Mesenchymal stem cell (in vitro differentiated cells and primary cell): ENCODE measurements at regions not wholly inside any gene's neighbourhood (a gene's known extent, or its start where the extent isn't known, plus 50 kb on each side); places are given as distances from the start of the nearest gene placed in this dataset.

Experiments
- DNase-seq: peaks from one replicate; pipeline ENCODE4 v3.0.0-alpha.2; 2013
- H2AFZ ChIP-seq: one replicate; pipeline ENCODE4 v1.6.1; 2013; ENCODE audit warnings: low read depth, mild to moderate bottlenecking, control low read depth, inconsistent platforms, low read length, moderate library complexity
- H2AK5ac ChIP-seq: 2 replicates; pipeline ENCODE4 v1.6.1; 2013; ENCODE audit warnings: low read length, moderate library complexity, mild to moderate bottlenecking, inconsistent platforms; ENCODE audit not compliant: severe bottlenecking
- H2BK120ac ChIP-seq: one replicate; pipeline ENCODE4 v1.6.1; 2013; ENCODE audit warnings: low read depth, mild to moderate bottlenecking, inconsistent platforms, low read length, moderate library complexity
- H2BK12ac ChIP-seq, 2 experiments: one replicate each; pipeline ENCODE4 v1.6.1; 2013; ENCODE audit warnings: inconsistent platforms in 2 of 2, low read length in 2 of 2, mild to moderate bottlenecking in 2 of 2, moderate library complexity in 2 of 2, control low read depth in 1 of 2
- H2BK15ac ChIP-seq: one replicate; pipeline ENCODE4 v1.6.1; 2013; ENCODE audit warnings: mild to moderate bottlenecking, low read depth, inconsistent platforms; ENCODE audit not compliant: poor library complexity, severe bottlenecking
- H2BK5ac ChIP-seq: 2 replicates; pipeline ENCODE4 v1.6.1; 2013; ENCODE audit warnings: low read depth, mild to moderate bottlenecking, low read length, control low read depth, inconsistent platforms; ENCODE audit not compliant: poor library complexity, severe bottlenecking
- H3K14ac ChIP-seq, 2 experiments: one replicate each; pipeline ENCODE4 v1.6.1; 2013; ENCODE audit warnings: inconsistent platforms in 2 of 2, low read length in 2 of 2, control low read depth in 1 of 2, mild to moderate bottlenecking in 1 of 2, moderate library complexity in 1 of 2
- H3K18ac ChIP-seq, 2 experiments: one replicate each; pipeline ENCODE4 v1.6.1; 2013; ENCODE audit warnings: inconsistent platforms in 2 of 2, low read length in 2 of 2, control low read depth in 1 of 2, low read depth in 1 of 2, mild to moderate bottlenecking in 1 of 2
- H3K23ac ChIP-seq, 2 experiments: one replicate each; pipeline ENCODE4 v1.6.1; 2013; ENCODE audit warnings: inconsistent platforms in 2 of 2, low read length in 2 of 2, mild to moderate bottlenecking in 2 of 2, moderate library complexity in 2 of 2, control low read depth in 1 of 2
- H3K27ac ChIP-seq: 2 replicates; pipeline ENCODE4 v1.5.1; 2013; ENCODE audit warnings: mild to moderate bottlenecking, moderate library complexity, low read length, control low read depth, inconsistent platforms; ENCODE audit not compliant: poor library complexity, severe bottlenecking
- H3K27me3 ChIP-seq, 2 experiments: 2 replicates each; pipeline versions ENCODE4 v1.6.1 to v1.7.0; 2013; ENCODE audit warnings: low read length in 2 of 2, mild to moderate bottlenecking in 2 of 2, moderate library complexity in 2 of 2, control low read depth in 1 of 2, inconsistent platforms in 1 of 2; ENCODE audit not compliant: control insufficient read depth in 1 of 2, insufficient read depth in 1 of 2
- H3K36me3 ChIP-seq, 2 experiments: 2 replicates each; pipeline versions ENCODE4 v1.6.1 to v1.7.0; 2013; ENCODE audit warnings: low read length in 2 of 2, control low read depth in 1 of 2, inconsistent platforms in 1 of 2, low read depth in 1 of 2, mild to moderate bottlenecking in 1 of 2; ENCODE audit not compliant: insufficient read depth in 2 of 2, control insufficient read depth in 1 of 2
- H3K4ac ChIP-seq, 2 experiments: one replicate each; pipeline ENCODE4 v1.6.1; 2013; ENCODE audit warnings: inconsistent platforms in 2 of 2, low read length in 2 of 2, mild to moderate bottlenecking in 2 of 2, moderate library complexity in 2 of 2, control low read depth in 1 of 2, low read depth in 1 of 2
- H3K4me1 ChIP-seq: 2 replicates; pipeline ENCODE4 v1.6.1; 2013; ENCODE audit warnings: low read depth, low read length, control low read depth; ENCODE audit not compliant: control insufficient read depth, insufficient read depth
- H3K4me2 ChIP-seq: 2 replicates; pipeline ENCODE4 v1.6.1; 2013; ENCODE audit warnings: low read length, mild to moderate bottlenecking, inconsistent platforms; ENCODE audit not compliant: poor library complexity, severe bottlenecking
- H3K4me3 ChIP-seq, 2 experiments: 2 replicates each; pipeline versions ENCODE4 v1.5.1 to v1.7.0; 2013; ENCODE audit warnings: low read length in 2 of 2, mild to moderate bottlenecking in 2 of 2, control low read depth in 1 of 2, low read depth in 1 of 2; ENCODE audit not compliant: insufficient read depth in 1 of 2
- H3K79me1 ChIP-seq: replicated peaks from 2 replicates; pipeline ENCODE4 v1.6.1; 2013; ENCODE audit warnings: mild to moderate bottlenecking, control low read depth, low read length, inconsistent platforms; ENCODE audit not compliant: poor library complexity, severe bottlenecking
- H3K9ac ChIP-seq: 2 replicates; pipeline ENCODE4 v1.7.0; 2013; ENCODE audit warnings: mild to moderate bottlenecking, low read length, moderate library complexity
- H3K9me3 ChIP-seq: 2 replicates; pipeline ENCODE4 v1.7.0; 2013; ENCODE audit warnings: mild to moderate bottlenecking, low read length; ENCODE audit not compliant: control insufficient read depth
- H4K8ac ChIP-seq: one replicate; pipeline ENCODE4 v1.6.1; 2013; ENCODE audit warnings: inconsistent platforms, mild to moderate bottlenecking, low read length, moderate library complexity
- H4K91ac ChIP-seq: one replicate; pipeline ENCODE4 v1.6.1; 2013; ENCODE audit warnings: mild to moderate bottlenecking, low read length, inconsistent platforms
- WGBS: methylation state at CpG from one replicate; pipeline ENCODE4 v1.1.7; 2013; ENCODE audit warnings: mixed read lengths; 5-methylcytosine and 5-hydroxymethylcytosine counted together

DNA sequence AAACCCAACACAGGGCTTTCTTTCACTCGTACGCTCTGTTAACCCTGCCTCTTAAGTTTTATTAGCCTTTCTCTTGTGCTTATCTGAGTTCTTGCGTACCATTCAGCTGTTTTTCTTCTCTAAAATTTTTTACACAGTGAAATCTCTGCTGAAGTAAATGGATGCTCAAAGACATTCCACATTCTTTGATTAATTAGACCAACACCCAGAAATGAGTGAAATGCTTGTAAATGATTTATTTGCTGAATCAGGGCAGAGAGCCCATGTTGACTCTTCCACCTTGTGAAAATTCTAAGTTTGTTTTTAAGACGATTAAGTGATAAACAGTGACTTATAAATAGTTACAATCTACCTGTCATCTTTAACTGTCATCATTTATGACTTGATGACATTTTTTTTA lies 156.7 kb downstream of the ACTL8 start:
- Histone ChIP-seq H2BK12ac (no peak overlapping the region), H3K4me2 (no peak overlapping the region), H3K23ac (no peak overlapping the region), H3K36me3 (no peaks in the 10 kb centered on the region), H4K8ac (no peak overlapping the region), H2AK5ac (no peak overlapping the region), H3K4me3 (no peak overlapping the region), H3K9ac (no peak overlapping the region), H2BK120ac (no peak overlapping the region), H3K27ac (no peak overlapping the region), H2BK5ac (no peak overlapping the region), H3K4me1 (no peaks in the 10 kb centered on the region), H3K18ac (no peak overlapping the region), H3K9me3 (no peaks in the 10 kb centered on the region), H2AFZ (no peak overlapping the region), H3K14ac (no peak overlapping the region), H3K27me3 (peaks cover 0 to 41% of the 10 kb centered on the region in 2 experiments), H2BK15ac (no peak overlapping the region), H3K4ac (no peak overlapping the region), H4K91ac (no peak overlapping the region), H3K79me1 (no peaks in the 10 kb centered on the region)
- WGBS: 80% methylated on average over 3 of the region's 4 CpGs
- DNase-seq: no peak

DNA sequence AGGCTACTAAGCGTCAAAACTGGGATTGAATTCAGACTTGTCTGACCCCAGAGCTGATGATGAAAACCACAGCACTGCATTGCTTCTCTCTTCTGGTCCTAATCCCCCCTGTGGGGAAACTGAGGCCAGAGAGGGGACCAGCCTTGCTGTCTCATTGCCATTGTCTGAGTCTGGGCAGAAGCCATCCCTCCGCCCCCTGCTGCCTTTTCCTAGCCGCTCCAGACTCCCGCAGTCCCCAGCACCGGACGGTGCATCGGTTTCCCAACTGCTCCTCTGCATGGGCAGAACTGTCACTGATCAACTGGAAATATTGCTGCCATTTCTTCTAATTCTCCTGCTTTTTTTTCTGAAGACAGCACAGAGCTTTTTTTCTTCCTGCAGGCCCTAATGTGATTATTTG lies 157.4 kb downstream of the ACTL8 start:
- no peak overlapping the region for H3K4me3 ChIP-seq
- H3K4me2 ChIP-seq: no peak overlapping the region
- WGBS: 79% methylated on average over 7 of the region's 7 CpGs
- no peak overlapping the region for H3K14ac ChIP-seq
- no peaks in the 10 kb centered on the region for H3K79me1 ChIP-seq
- no peak overlapping the region for H4K91ac ChIP-seq
- H2AK5ac ChIP-seq: no peak overlapping the region
- no peak overlapping the region for H2BK120ac ChIP-seq
- H3K4me1 ChIP-seq: no peaks in the 10 kb centered on the region
- no peak overlapping the region for H2AFZ ChIP-seq
- H3K9ac ChIP-seq: no peak overlapping the region
- no peak for DNase-seq
- H3K27ac ChIP-seq: no peak overlapping the region
- H4K8ac ChIP-seq: no peak overlapping the region
- H3K9me3 ChIP-seq: no peaks in the 10 kb centered on the region
- H2BK15ac ChIP-seq: no peak overlapping the region
- H3K36me3 ChIP-seq: no peaks in the 10 kb centered on the region
- H3K18ac ChIP-seq: no peak overlapping the region
- H2BK12ac ChIP-seq: no peak overlapping the region
- H3K23ac ChIP-seq: no peak overlapping the region
- no peak overlapping the region for H3K4ac ChIP-seq
- H2BK5ac ChIP-seq: no peak overlapping the region
- peaks cover 0 to 48% of the 10 kb centered on the region in 2 experiments for H3K27me3 ChIP-seq

DNA sequence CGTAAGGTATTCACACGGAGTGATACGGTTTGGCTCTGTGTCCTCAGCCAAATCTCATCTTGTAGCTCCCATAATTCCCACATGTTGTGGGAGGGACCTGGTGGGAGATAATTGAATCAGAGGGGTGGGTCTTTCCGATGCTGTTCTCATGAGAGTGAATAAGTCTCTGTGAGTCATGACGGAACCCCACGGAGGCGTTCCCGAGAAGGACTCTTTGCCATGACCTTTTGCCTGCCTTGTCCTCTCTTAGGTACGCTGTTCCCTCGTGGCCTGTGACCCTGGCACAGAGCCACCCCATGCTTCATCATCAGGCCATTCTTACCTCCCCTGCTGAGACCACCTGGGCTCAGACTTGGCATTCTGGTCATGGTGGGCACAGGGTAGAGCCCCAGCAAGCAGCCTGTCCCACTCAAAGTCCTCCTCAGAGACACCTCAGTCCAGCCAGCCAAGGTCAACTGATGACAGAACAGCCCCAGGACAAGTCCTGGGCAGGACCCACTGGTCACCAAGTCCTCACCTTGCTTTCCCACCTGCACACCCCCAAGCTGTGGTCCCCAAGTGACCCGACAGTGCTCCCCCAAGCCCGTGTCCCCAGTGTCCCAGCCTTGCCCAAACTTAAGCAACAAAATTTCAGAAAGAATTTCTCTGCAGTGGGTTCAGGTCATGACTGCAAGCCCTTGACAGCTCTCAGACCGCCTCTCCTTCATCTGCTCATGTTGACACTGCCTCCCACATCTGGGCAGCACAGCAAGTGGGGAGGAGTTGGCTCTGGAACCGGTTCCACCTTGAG lies 158.4 kb downstream of the ACTL8 start:
- WGBS: 69% methylated on average over 13 of the region's 14 CpGs
- Histone ChIP-seq H2AFZ (no peak overlapping the region), H2AK5ac (no peak overlapping the region), H3K79me1 (no peaks in the 10 kb centered on the region), H3K27ac (no peak overlapping the region), H2BK15ac (no peak overlapping the region), H2BK5ac (no peak overlapping the region), H2BK12ac (peak overlapping the region in 1 of 2 experiments; percentile 19), H3K4ac (no peak overlapping the region), H3K18ac (no peak overlapping the region), H4K8ac (no peak overlapping the region), H3K23ac (no peak overlapping the region), H3K4me1 (no peaks in the 10 kb centered on the region), H3K4me2 (no peak overlapping the region), H2BK120ac (no peak overlapping the region), H3K14ac (no peak overlapping the region), H3K4me3 (no peak overlapping the region), H3K9me3 (no peaks in the 10 kb centered on the region), H4K91ac (no peak overlapping the region), H3K9ac (no peak overlapping the region), H3K36me3 (no peaks in the 10 kb centered on the region), H3K27me3 (peaks cover 0 to 58% of the 10 kb centered on the region in 2 experiments)
- no peak for DNase-seq

DNA sequence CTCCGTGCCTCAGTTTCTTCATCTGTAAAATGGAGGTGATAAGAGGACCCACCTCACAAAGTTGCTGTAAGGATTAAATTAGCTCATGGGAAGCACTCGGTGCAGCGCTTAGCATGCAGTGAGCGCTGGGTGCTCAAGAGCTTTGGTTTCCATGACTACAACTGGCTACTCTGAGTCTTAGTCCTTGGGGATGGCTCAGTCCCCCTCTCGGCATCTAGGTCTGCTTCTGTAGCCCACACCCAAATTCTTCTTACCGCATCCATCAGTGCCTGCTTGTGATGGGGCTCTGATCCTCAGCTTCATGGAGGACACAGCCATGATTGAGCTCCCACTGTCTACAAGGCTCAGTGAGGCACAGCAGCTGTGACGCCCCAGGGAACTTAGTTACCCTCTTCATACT lies 159.0 kb downstream of the ACTL8 start:
- Histone ChIP-seq H3K23ac (no peak overlapping the region), H2BK15ac (no peak overlapping the region), H3K9ac (no peak overlapping the region), H4K91ac (no peak overlapping the region), H3K18ac (no peak overlapping the region), H2AK5ac (no peak overlapping the region), H4K8ac (no peak overlapping the region), H3K4me3 (no peak overlapping the region), H3K27ac (no peak overlapping the region), H3K27me3 (peaks cover 0 to 58% of the 10 kb centered on the region in 2 experiments), H3K9me3 (no peaks in the 10 kb centered on the region), H3K14ac (no peak overlapping the region), H2BK12ac (no peak overlapping the region), H3K4me2 (no peak overlapping the region), H3K4ac (no peak overlapping the region), H3K79me1 (no peaks in the 10 kb centered on the region), H2AFZ (no peak overlapping the region), H3K36me3 (no peaks in the 10 kb centered on the region), H2BK5ac (no peak overlapping the region), H2BK120ac (no peak overlapping the region), H3K4me1 (no peaks in the 10 kb centered on the region)
- no peak for DNase-seq
- 84% methylated on average over 6 of the region's 7 CpGs for WGBS
